ENCODE measurements at regions not wholly inside any gene's neighbourhood (a gene's known extent, or its start where the extent isn't known, plus 50 kb on each side); places are given as distances from the start of the nearest gene placed in this dataset.

DNA sequence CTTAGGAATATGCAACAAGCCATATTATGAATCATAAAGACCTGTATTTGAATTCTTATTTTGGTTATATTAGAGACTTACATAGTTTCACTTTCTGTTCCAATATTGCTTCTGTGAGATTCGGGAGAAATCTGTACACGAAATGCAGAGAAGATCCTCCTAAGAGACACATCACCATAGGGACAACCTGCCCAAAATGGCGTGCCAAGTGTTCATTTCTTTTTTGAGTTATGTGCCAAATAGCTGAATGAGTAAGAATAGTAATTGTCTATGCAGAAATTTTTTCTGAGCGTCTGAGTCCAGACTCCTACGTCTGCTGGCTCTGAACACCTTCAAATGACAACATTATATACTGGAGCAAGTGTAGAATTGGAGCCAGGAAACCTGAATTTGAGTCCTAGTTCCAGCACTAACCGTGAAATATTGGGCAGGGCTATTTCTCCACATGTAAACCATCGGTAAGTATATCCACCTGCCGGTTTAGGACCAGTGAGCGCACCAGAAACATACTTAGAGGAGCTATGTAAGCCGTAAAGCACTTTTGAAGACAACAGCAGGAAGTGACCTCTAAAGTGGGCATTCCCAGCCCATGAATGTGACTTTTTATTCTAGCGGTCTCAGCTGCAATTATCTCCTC is 163.9 kb upstream of the DMRT1 start:
- TF ChIP-seq, protein P1, sequence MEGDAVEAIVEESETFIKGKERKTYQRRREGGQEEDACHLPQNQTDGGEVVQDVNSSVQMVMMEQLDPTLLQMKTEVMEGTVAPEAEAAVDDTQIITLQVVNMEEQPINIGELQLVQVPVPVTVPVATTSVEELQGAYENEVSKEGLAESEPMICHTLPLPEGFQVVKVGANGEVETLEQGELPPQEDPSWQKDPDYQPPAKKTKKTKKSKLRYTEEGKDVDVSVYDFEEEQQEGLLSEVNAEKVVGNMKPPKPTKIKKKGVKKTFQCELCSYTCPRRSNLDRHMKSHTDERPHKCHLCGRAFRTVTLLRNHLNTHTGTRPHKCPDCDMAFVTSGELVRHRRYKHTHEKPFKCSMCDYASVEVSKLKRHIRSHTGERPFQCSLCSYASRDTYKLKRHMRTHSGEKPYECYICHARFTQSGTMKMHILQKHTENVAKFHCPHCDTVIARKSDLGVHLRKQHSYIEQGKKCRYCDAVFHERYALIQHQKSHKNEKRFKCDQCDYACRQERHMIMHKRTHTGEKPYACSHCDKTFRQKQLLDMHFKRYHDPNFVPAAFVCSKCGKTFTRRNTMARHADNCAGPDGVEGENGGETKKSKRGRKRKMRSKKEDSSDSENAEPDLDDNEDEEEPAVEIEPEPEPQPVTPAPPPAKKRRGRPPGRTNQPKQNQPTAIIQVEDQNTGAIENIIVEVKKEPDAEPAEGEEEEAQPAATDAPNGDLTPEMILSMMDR (IDR thresholded peaks at IDR 0.05) = no peak
- no peak for TF ChIP-seq ZFX (IDR thresholded peaks at IDR 0.05; ENCODE audit: borderline replicate concordance)

Measured in 22Rv1 (cell line).